ENCODE measurements at regions not wholly inside any gene's neighbourhood (a gene's known extent, or its start where the extent isn't known, plus 50 kb on each side); places are given as distances from the start of the nearest gene placed in this dataset.
"Not testable (repeated sequence)": the region's sequence is repeated elsewhere in the genome, so short reads cannot be mapped to it uniquely, and the experiment has no call there.

DNA sequence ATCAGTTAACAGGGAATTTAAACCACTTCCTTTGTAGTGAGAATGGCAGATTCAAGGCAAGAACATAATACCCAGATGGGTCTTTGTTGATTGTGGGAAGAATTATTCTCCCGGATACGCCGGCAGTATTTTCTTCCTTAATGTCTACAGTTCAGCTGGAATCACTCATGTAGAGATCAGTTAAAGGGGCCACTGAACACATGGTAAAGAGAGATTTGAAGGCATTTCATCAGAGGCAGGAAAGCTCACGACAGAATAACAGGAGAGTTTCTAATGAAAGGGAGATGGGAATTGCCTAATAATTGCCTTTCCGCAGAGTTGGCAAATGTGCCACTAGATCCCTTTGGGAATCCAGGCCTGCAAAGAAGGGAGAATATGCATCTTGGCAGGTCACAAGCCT is 327.7 kb upstream of the ZNF804A start:
- no peak for DNase-seq

DNA sequence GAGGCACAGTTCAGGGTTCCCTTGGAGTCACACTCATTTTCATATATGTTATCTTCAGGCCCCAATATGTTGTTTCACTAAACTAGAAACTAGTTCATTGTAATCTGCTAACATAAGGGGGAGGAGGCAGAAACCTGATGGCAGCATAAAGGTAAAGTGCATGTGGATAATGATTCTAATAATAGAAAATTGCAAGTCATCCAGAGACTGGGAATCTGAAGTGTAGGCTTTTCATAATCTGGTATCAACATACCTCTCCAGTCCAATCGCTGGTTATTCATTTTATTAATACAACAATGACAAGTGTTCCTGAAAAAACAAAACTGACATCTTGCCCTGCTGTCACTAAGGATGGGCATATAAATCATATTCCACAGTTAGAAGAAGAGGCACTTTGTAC is 326.3 kb upstream of the ZNF804A start:
- no peak for DNase-seq

DNA sequence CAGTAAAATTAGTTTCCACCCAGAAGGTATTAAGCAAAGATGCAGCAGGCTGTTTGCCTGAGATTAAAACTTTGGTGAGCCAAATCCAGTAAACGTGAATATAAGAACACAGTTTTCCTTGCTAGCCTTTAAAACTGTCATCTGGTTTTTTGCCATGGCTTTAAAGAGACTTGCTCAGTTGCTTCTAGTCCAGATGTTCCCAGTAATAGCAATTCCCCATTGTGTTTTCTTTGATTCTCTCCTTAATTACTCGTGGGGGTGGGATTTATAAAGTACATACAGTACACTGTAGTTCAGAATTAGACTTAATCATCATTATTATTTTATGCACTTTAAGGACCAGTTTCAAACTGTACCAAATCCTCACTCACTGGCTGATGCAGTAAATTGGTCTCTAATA is 303.5 kb upstream of the ZNF804A start:
- no peak for DNase-seq

DNA sequence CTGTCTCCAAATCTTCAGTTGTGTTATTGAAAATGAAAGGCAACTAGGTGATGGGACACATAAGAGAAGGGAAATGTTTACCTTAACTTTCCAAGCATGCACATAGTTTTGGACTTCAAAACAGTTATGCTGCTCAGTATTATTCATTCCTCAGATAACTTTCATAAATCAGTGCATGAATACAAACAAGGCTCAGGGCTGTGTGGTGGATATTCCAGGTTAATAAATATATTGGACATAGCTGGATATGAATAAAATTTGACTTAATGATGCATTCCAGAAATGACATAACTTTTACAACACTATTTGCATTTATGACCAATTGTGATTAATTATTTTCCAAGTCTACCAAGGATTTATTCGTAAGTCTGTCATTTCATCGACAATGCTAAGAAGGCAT is 301.2 kb upstream of the ZNF804A start:
- DNase-seq = no peak

DNA sequence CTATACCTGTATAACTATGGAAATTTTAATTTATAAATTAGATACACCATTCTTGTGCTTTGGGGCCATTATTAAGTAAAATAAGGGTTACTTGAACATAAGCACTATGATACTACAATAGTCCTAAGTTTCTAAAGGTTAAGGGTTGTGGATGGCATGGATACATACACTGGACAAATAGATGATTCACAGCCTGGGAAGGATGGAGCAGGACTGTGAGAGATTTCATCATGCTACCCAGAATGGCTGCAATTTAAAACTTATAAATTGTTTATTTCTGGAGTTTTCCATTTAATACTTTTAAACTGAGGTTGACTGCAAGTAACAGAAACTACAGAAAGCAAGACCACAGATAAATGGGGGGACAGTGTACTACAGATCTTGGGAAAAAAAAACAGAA is 295.8 kb upstream of the ZNF804A start:
- no peak for DNase-seq

DNA sequence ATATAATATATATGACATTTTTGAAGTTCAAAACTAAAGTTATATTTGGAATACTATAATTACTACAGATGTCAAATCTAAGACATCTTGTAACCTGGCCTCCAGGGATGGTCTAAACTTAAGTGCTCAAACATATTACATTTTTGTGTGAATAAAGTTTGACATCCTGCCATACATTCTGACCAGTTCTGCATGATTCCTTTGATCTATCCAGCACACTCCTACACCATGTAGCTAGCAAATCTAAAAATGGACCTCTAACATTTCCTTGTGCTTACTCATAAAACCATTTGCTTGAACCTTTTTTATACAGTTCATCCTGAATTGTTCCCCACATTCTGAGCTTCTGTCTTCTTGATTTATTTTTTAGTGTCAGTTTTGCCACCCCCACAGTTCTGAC is 294.3 kb upstream of the ZNF804A start:
- DNase-seq = no peak

DNA sequence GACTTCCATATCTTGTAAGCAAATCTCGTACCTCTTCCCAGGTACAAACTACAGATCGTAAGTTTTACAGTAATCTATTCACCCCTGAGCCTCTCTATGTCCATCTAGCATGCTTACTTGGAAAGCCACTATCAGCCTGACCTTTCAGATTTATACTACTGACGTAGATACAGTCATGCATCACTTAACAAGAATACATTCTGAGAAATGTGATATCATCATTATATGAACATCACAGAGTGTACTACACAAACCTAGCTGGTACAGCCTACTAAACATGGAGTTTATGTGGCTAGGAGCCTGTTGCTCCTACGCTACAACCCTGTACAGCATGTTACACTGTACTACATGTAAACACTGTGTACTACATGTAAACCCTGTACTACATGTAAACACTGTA is 293.2 kb upstream of the ZNF804A start:
- DNase-seq = no peak

DNA sequence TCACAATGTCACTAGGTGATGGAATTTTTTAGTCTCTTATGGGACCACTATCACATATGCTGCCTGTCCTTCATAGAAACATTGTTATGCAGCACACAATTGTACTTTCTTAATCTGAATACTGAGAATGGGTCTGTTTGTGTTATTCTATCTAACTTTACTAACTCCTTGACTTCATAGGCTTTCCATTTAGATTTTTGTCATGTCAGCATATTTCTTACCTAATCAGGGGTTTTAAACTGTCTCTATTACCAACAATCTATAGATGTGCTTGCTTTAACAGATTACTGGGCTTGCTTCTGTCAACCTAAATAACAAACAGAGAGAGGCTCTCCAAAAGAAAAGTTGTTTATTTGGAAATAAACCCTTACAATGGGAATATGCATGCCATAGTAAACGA is 289.6 kb upstream of the ZNF804A start:
- no peak for DNase-seq

DNA sequence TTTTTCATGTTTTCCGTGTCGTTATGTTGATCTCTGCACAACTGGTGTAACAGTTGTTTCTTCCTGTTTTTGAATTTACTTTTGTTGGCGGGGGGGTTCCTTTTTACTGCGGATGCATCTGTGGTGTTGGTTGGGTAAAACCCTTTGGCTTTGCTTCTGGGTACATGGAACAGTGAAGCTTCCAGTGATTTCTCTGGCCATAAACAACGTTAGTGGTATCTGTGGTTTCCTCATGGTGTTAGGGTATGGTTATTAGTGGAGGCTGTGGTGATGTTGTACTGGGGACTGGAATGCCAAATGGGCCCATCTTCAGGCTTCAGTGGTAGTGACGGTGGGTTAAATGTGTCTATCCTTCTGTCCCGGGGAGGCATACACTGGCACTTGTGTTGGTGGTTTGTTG is 285.4 kb upstream of the ZNF804A start:
- no peak for DNase-seq

DNA sequence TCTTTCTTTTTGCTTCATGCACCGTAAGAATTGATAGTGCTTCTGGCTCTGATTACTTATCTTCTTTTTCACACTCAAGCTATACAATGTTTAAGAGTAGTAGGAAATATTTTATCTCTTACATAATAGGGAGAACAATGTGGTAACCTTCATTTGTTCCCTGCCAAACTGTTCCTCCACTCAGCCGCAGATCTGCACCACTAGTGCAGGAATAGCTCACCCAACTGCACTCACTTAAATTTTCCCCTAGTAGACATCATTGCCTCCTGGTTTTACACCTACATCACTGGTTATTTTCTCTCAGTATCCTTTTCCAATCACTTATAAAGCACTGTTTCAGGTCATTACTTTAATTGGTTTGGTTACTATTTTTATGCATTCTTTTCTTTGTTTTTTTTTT is 283.5 kb upstream of the ZNF804A start:
- no peak for DNase-seq

DNA sequence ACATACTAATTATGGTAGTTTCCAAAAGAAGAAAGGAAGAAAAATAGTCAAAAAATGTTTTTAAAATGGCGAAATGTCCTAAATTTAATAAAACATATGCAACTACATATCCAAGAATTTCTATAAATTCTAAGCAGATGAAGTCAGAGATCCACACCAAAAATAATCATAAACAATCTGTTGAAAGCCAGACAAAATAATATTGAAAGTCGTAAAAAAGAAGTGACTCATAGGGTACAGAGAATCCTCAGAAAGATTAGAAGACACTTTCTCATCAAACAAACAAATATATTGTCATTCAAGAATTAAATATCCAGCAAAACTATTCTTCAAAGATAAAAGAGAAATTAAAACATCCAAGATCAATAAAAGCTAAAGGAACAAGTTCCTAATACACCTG is 281.4 kb upstream of the ZNF804A start:
- DNase-seq = no peak

DNA sequence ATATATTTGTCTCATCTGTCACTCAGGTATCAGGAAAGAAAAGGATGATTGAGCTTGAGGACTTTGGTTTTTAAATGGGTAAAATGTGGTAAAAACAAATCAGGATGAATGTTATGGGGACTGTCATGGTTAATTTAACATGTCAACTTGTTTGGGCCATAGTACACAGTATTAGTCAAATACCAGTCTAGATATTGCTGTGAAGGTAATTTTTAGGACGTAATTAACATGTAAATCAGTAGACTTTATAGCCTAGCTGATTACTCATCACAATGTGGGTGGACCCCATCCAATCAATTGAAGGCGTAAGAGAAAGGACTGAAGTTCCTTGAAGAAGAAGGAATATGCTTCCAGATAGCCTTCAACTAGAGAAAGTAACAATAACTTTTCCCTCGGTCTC is 275.7 kb upstream of the ZNF804A start:
- DNase-seq = no peak

DNA sequence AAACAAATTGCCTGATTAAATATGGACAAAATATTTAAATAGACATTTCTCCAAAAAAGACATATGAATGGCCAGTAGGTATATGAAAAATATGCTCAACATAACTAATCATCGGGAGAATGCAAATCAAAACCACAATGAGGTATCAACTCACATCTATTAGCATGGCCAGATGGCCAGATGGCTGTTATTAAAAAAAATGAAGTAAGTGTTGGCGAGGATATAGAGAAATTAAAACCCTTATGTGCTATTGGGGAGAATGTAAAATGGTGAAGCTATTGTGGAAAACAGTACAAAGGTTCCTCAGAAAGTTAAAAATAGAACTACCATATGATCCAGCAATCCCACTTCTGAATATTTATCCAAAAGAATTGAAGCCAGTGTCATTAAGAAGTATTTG is 272.3 kb upstream of the ZNF804A start:
- no peak for DNase-seq

DNA sequence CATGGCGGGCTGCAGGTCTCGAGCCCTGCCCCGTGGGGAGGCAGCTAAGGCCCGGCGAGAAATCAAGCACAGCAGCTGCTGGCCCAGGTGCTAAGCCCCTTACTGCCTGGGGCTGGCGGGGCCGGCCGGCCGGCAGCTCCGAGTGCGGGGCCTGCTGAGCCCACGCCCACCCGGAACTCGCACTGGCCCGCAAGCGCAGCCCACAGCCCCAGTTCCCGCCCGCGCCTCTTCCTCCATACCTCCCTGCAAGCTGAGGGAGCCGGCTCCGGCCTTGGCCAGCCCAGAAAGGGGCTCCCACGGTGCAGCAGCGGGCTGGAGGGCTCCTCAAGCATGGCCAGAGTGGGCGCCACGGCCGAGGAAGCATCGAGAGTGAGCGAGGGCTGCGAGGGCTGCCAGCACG is 270.5 kb upstream of the ZNF804A start:
- not testable (repeated sequence) for DNase-seq

DNA sequence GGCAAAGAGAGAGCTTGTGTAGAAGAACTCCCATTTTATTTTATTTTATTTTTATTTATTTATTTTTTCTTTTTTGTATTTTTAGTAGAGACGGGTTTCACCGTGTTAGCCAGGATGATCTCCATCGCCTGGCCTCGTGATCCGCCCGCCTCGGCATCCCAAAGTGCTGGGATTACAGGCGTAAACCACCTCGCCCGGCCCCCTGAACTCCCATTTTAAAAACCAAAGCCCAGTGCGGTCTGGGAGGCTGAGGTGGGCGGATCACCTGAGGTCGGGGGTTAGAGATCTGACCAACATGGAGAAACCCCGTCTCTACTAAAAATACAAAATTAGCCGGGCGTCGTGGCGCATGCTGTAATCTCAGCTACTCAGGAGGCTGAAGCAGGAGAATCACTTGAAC is 267.8 kb upstream of the ZNF804A start:
- not testable (repeated sequence) for DNase-seq

DNA sequence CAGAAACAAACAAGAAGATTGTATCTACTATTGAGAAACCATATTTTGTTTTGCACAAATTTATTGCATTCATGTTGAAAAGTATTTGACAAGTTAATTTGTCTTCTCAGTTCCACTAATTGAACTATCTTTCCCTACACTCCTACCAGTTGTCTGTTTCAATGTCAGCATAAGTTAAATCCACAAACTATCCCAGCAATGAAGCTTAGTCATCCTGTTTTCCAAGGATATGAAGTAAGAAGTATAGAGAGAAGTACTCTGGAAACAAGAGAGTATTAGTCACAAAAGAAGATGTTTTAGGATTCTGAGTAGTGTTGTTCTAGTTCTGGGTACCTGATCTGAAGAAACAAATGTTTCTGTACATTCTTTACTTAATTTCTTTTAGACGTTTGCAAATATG is 261.6 kb upstream of the ZNF804A start:
- DNase-seq = no peak

DNA sequence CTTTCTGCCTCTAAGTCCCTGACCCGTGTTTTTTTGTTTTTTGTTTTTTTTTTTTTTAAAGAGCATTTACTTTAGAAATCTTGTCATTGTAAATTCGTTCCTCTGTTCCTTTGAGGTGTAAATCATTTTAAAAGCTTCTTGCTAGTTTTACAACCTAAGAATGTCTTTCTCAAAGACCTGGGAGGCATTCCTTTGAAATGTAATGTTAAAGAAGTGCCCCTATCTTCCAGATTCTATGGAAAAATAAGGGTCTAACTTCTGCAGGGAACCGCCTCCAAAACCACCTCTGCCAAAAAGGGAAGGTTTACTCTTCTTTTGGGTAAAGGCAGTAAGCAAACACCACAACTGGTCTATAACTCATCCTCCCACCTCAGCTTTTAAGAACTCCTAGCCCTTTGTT is 259.6 kb upstream of the ZNF804A start:
- no peak for DNase-seq

DNA sequence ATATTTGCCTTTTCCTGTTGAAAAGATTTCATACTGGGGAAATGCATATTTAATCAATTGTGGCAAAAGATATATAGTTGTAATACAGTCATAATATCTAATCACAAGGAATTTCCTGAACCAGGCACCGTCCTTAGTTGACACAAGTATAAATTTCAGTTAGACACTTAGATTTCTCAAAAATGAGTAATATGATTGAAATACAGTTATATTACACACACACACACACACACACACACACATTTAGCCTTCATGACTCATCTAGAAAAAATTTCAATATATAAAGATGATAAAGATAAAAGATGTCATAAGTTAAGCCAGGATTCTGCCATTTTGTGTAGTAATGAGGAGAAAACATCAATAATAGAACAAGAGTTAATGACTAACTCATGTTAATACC is 258.4 kb upstream of the ZNF804A start:
- no peak for DNase-seq

DNA sequence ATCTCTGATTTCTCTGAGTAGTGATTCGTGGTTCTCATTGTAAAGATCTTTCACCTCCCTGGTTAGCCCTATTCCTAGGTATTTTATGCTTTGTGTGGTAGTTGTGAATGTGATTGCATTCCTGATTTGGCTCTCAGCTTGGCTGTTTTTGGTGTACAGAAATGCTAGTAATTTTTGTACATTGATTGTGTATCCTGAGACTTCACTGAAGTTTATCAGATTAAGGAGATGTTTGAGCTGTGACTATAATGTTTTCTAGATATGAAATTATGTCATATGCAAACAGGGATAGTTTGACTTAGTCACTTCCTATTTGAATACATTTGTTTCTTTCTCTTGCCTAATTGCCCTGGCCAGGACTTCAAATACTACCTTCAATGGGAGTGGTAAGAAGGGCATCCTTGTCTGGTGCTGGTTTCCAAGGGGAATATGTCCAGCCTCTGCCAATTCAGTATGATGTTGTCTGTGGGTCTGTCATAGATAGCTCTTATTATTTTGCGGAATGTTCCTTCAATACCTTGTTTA is 251.9 kb upstream of the ZNF804A start:
- DNase-seq = no peak

DNA sequence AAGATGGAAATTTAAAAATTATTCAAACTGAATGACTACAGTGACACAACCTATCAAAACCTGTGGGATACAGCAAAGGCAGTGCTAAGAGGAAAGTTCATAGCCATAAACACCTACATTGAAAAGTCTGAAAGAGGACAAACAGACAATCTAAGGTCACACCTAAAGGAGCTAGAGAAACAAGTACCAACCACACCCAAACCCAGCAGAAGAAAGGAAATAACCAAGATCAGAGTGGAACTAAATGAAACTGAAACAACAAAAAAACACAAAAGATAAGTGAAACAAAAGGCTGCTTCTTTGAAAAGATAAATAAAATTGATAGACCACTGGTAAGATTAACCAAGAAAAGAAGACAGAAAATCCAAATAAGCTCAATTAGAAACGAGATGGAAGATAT is 247.2 kb upstream of the ZNF804A start:
- DNase-seq = no peak

DNA sequence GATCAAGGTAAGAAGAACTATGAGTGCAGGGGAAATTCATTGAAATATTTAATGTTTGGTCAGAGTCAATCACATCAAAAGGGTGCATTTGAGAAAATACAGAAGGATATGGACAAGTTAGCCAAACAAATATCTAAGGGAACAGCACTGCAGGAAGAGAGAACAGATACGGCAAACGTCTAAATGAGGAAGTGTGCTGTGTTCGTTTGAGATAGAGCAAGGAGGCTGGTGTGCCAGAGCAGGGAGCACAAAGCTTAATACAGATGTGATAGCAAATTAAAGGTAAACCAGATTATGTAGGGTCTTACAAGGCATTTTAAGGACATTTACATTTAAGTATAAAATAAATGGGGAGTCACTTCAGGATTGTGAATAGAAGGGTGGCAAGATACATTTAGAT is 241.3 kb upstream of the ZNF804A start:
- DNase-seq = no peak

DNA sequence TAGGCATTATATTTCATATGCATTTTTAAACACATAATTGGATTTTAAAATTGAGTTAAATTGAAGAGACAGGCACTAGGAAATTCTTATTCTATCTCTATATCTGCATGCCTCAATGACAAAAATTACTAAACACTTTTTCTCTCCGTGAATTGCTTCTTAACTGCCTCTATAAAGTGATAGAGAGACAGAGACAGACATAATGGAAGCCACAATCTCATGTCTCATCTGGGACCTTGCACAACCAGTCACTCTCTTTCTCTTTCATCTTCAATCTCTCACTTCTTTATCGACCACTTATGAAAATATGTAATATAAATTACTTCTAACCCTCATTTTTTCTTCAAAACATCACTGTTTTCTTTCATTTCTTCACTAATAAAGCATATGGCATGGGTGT is 238.9 kb upstream of the ZNF804A start:
- no peak for DNase-seq

DNA sequence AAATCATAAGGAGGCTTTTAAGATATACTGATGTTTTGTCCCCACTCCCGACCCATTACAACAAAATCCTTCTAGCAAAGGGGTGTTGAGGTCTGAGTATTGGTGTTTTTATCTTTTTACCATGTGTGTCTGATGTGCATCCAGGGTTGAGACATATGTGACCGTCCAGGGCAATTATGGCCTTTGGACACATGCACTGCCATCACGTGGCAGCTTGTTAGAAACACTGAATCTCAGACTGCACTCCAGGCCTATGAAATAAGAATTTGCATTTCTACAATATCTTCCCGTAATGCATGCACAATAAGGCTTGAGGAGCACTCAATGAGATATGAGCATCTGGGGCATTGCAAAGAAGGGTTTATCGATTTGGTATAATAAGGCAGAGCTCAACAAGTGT is 235.1 kb upstream of the ZNF804A start:
- DNase-seq = no peak

DNA sequence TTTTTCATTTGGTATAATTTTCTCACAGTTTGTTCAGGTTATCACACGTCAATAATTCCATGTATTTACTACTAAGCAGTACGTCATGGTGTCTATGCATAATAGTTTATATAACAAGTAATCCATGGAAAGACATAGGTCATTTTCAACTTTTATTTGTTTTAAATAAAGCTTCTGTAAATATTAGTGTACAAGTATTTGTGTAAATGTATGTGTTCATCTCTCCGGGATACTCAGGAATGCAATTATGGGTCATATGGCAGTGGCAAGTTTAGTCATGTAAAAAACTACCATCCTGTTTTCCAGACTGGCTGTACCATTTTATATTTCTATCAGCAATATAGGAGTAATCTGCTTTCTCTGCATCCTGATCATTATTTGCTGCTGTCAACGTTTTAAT is 231.1 kb upstream of the ZNF804A start:
- no peak for DNase-seq

DNA sequence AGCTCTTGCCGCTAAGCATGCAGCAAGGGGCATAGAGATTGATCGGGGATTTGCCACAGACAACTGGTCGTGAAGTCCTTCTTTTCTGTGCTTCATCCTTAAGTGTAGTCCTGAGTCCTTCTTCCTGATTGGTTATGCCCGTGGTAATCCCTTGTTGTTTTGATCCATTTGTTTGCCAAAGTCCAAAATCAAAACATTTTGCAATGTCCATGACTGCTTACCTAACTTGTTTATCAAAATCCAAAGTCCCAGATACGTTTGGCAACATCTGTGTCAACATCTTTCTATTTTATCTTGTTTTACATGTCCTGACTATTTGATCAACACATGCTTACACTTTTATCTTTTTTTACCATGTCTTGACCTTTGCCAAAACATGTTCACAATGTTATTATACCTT is 229.0 kb upstream of the ZNF804A start:
- no peak for DNase-seq

DNA sequence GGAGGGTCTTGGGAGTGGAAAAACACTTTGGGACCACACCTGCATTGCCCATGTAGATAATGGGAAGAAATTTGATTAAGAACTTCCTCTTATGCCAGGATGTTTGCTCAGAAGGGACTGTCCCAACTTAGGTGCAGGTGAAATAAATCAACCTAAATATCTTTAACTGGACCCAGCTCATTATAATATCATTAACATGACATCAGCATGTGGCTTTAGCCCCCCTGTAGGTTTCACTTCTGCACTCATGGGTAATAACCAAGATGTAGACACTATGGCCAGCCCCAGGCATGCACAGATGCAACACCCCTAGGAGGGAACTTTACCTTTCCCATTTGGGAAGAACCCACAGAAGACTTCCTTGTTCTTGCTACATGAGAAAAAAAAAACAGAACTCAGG is 227.4 kb upstream of the ZNF804A start:
- no peak for DNase-seq

All from activated CD4-positive, alpha-beta T cell treated with anti-CD3 and anti-CD28 coated beads, Interleukin-2, Interleukin-6, amounts not matched to agents 100 ng/mL and 50 ng/mL, durations not matched to agents 16 hours and 8 hours (primary cell).